Mesothelial cell of epicardium (in vitro differentiated cells): ENCODE measurements at regions not wholly inside any gene's neighbourhood (a gene's known extent, or its start where the extent isn't known, plus 50 kb on each side); places are given as distances from the start of the nearest gene placed in this dataset.

Source experiments
- DNase-seq, 2 experiments: peaks; one replicate each; pipeline ENCODE4 v3.0.0; 2021; ENCODE audit warnings: low spot score in 2 of 2; ENCODE audit not compliant: unreplicated experiment in 2 of 2
- H3K27ac Mint-ChIP-seq: 2 replicates; pipeline ENCODE4 v1.8.0; 2021; ENCODE audit warnings: mixed read lengths
- H3K27me3 Mint-ChIP-seq: 2 replicates; pipeline ENCODE4 v1.8.0; 2021; ENCODE audit warnings: low read depth, mixed read lengths
- H3K36me3 Mint-ChIP-seq: 2 replicates; pipeline ENCODE4 v1.8.0; 2021; ENCODE audit warnings: mixed read lengths
- H3K4me1 Mint-ChIP-seq: 2 replicates; pipeline ENCODE4 v1.8.0; 2021; ENCODE audit warnings: mixed read lengths
- H3K4me3 Mint-ChIP-seq: 2 replicates; pipeline ENCODE4 v1.8.0; 2021; ENCODE audit warnings: mild to moderate bottlenecking, moderate library complexity, mixed read lengths
- H3K9me3 Mint-ChIP-seq: 2 replicates; pipeline ENCODE4 v1.8.0; 2021; ENCODE audit warnings: mixed read lengths
- TF ChIP-seq, protein P1 (sequence below): fragments of 200-600 bp; sonication (generic); IDR thresholded peaks from one replicate; pipeline ENCODE4 v1.5.0; 2021; ENCODE audit warnings: antibody characterized with exemption; ENCODE audit not compliant: unreplicated experiment

DNA sequence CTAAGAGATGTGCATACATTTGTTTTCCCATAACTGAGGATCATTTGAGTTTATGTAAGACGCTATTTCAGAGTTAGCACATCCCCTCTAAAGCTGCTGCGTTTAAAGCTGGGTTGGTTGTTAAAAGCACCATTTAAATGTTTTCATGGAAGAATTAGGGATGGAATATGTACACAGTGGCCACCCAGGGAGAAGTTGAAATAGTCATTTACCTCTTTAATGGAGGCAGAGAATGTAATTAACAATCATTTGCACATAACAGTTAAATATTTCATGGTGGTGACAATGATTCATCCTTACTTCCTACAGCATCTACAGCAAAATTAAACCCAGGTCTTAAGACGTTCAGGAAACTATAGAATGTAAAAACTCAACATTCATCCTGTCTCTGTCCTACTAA is 100.3 kb downstream of the KIF4B start:
- H3K4me1 Mint-ChIP-seq, result peaks cover 10% of the 10 kb centered on the region
- no peaks in the 10 kb centered on the region for H3K36me3 Mint-ChIP-seq
- TF ChIP-seq, protein P1, sequence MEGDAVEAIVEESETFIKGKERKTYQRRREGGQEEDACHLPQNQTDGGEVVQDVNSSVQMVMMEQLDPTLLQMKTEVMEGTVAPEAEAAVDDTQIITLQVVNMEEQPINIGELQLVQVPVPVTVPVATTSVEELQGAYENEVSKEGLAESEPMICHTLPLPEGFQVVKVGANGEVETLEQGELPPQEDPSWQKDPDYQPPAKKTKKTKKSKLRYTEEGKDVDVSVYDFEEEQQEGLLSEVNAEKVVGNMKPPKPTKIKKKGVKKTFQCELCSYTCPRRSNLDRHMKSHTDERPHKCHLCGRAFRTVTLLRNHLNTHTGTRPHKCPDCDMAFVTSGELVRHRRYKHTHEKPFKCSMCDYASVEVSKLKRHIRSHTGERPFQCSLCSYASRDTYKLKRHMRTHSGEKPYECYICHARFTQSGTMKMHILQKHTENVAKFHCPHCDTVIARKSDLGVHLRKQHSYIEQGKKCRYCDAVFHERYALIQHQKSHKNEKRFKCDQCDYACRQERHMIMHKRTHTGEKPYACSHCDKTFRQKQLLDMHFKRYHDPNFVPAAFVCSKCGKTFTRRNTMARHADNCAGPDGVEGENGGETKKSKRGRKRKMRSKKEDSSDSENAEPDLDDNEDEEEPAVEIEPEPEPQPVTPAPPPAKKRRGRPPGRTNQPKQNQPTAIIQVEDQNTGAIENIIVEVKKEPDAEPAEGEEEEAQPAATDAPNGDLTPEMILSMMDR, result no peak
- no peaks in the 10 kb centered on the region for H3K27me3 Mint-ChIP-seq
- H3K27ac Mint-ChIP-seq, result no peak overlapping the region
- no peak overlapping the region for H3K4me3 Mint-ChIP-seq
- H3K9me3 Mint-ChIP-seq, result peaks cover 3% of the 10 kb centered on the region
- no peak for DNase-seq

DNA sequence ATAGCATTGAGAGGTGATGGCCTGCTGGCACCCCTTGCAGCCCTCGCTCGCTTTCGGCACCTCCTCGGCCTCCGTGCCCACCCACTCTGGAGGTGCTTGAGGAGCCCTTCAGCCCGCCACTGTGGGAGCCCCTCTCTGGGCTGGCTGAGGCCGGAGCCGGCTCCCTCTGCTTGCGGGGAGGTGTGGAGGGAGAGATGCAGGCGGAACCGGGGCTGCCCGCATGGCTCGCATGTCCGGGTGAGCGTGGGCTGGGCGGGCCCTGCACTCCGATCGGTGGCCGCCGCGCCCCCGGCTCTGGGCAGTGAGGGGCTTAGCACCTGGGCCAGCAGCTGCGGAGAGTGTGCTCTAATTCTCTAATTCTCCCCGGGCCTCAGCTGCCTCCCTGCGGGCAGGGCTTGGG is 101.1 kb downstream of the KIF4B start:
- Mint-ChIP-seq H3K27me3 (no peaks in the 10 kb centered on the region), H3K9me3 (peaks cover 3% of the 10 kb centered on the region), H3K36me3 (no peaks in the 10 kb centered on the region), H3K4me1 (peaks cover 10% of the 10 kb centered on the region), H3K4me3 (no peak overlapping the region), H3K27ac (no peak overlapping the region)
- TF ChIP-seq, protein P1, result no peak
- no peak for DNase-seq

DNA sequence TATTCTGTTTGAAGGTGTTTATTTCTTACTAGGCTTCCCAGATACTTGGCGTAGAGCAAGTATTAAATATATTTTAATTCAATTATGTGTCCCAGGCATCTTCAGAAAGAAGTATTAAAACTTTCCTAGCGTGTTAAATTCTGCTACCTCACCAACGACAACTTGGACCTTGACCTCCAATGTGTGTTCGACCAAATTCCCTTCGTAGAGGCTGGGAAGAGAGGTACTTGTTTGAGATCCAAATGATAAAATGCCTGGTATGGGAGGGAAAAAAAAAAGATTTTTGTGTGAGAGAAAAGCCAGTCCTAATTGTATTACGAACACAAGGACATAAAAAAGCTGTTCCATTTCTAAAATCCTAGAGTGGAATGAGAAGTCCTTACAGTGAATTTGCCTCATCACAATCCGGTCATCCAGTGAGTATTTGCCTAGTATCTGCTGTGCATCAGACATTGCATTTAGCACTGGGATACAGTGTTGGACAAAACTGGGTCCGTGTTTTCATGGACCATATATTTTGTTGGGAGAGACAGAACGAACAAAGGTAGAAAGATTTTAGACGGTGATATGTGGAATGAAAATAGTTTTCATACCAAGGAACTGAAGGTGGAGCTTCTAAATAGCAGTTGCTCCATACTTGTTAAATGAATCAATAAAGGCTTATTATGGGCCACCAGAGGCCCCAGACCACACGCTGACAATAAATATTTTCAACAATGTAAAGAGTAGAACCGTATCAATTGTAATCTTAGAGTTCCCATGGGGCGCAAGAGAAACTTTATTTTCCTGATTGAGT is 103.1 kb downstream of the KIF4B start:
- TF ChIP-seq, protein P1, result no peak
- H3K36me3 Mint-ChIP-seq, result no peaks in the 10 kb centered on the region
- H3K27me3 Mint-ChIP-seq, result no peaks in the 10 kb centered on the region
- H3K9me3 Mint-ChIP-seq, result peaks cover 3% of the 10 kb centered on the region
- DNase-seq, result no peak
- H3K27ac Mint-ChIP-seq, result no peak overlapping the region
- H3K4me1 Mint-ChIP-seq, result peaks cover 10% of the 10 kb centered on the region
- no peak overlapping the region for H3K4me3 Mint-ChIP-seq

DNA sequence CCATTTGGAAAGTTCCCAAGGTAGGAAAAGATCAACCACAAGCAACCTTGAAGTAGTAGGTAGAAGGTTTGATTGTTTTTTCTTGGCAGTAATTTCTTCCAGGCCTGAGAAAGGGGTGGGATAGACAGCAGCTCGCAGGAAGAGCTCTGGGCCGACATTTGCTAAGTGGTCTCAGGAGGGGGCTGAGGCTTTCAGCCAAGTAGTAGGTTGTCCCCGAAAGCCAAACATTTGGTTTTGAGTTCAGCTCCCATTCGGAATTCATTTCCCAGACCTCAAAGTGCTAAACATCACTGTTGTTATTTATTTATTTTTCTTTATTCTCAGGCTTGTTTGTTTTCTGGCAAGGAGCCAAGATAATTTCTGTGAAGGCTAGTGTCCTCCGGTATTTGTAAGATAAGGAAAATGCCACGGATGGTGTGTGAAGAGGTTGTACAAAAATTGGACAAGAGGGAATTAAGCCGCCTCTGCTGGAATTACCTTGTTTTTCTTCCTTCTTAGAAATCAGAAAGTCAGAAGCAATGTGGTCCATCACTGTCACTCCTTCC is 112.1 kb downstream of the KIF4B start:
- Mint-ChIP-seq H3K4me1 (no peaks in the 10 kb centered on the region), H3K27ac (no peak overlapping the region), H3K36me3 (no peaks in the 10 kb centered on the region), H3K27me3 (peaks cover 26% of the 10 kb centered on the region), H3K4me3 (no peak overlapping the region), H3K9me3 (no peaks in the 10 kb centered on the region)
- DNase-seq, result no peak
- TF ChIP-seq, protein P1, result no peak

DNA sequence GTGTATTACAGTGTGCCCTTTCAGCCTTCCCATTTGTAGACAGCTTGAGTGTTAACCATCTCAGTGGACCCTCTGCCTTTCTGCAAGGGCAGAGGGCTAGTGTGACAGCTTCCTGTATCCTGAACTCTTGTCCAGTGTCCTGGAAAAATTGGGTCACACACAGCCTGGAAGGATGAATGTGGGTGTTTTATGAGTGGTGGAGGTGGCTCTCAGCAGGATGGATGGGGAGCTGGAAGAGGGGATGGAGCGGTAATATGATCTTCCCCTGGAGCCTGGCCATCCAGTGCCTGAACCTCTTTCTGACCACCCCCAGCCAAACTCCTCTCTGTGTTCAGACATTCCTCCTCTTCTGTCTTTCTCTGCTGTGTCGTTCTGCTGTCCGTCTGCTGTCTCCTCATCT is 113.0 kb downstream of the KIF4B start:
- H3K4me3 Mint-ChIP-seq, result no peak overlapping the region

More for the DNA sequence above, 113.0 kb downstream of the KIF4B start:
- TF ChIP-seq, protein P1, result no peak
- no peak overlapping the region for H3K27ac Mint-ChIP-seq
- no peak for DNase-seq
- no peaks in the 10 kb centered on the region for H3K36me3 Mint-ChIP-seq
- H3K4me1 Mint-ChIP-seq, result no peaks in the 10 kb centered on the region
- peaks cover 32% of the 10 kb centered on the region for H3K27me3 Mint-ChIP-seq
- H3K9me3 Mint-ChIP-seq, result no peaks in the 10 kb centered on the region
